GM12875 (cell line): ENCODE measurements at regions not wholly inside any gene's neighbourhood (a gene's known extent, or its start where the extent isn't known, plus 50 kb on each side); places are given as distances from the start of the nearest gene placed in this dataset.

Experiments used
- H3K4me3 ChIP-seq: one replicate; pipeline ENCODE4 v1.5.1; 2011; ENCODE audit warnings: low read depth, low read length, control low read depth
- CTCF ChIP-seq: IDR thresholded peaks from 2 replicates; pipeline ENCODE4 v1.5.1; 2011; ENCODE audit warnings: low read depth, mild to moderate bottlenecking, control low read depth, inconsistent platforms, low read length, moderate library complexity, borderline replicate concordance; ENCODE audit not compliant: insufficient read depth

GRCh38 chr5:111583758-111584203 lies 71.4 kb upstream of the STARD4 start:
- no peak overlapping the region for H3K4me3 ChIP-seq
- TF ChIP-seq CTCF = no peak

- TF ChIP-seq CTCF = no peak
- no peak overlapping the region for H3K4me3 ChIP-seq
Observed at GRCh38 chr5:111582993-111583601, 70.8 kb upstream of the STARD4 start.

GRCh38 chr5:111582451-111582850 lies 70.1 kb upstream of the STARD4 start:
- no peak overlapping the region for H3K4me3 ChIP-seq
- no peak for TF ChIP-seq CTCF

- H3K4me3 ChIP-seq = no peak overlapping the region
- TF ChIP-seq CTCF = no peak
Observed at GRCh38 chr5:111580956-111581355, 68.6 kb upstream of the STARD4 start.

GRCh38 chr5:111574311-111574710 lies 62.0 kb upstream of the STARD4 start:
- TF ChIP-seq CTCF = no peak
- H3K4me3 ChIP-seq = no peak overlapping the region

GRCh38 chr5:111572561-111572960 lies 60.2 kb upstream of the STARD4 start:
- TF ChIP-seq CTCF = no peak
- H3K4me3 ChIP-seq = no peak overlapping the region

- no peak overlapping the region for H3K4me3 ChIP-seq
- no peak for TF ChIP-seq CTCF
Observed at GRCh38 chr5:111563031-111563822, 50.9 kb upstream of the STARD4 start.
